Heart right ventricle (tissue), 16 donors: ENCODE measurements at regions not wholly inside any gene's neighbourhood (a gene's known extent, or its start where the extent isn't known, plus 50 kb on each side); places are given as distances from the start of the nearest gene placed in this dataset.

Source experiments
- ATAC-seq, 8 donors: fragments of 200-7000 bp; cut with Tn5 transposase; one replicate each; pipeline ENCODE4 v1.9.1; 2020; ENCODE audit warnings: mild to moderate bottlenecking in 8 of 8, moderate library complexity in 8 of 8, moderate number of reproducible peaks in 1 of 8
- DNase-seq, 2 donors: peaks; one replicate each; pipeline ENCODE4 v3.0.0-alpha.2; 2020
- H3K27ac ChIP-seq, 10 donors: fragments of 200-600 bp; sonication (generic) in 2 of 10; one replicate each; pipeline versions ENCODE4 v1.5.0 to v1.8.0; 2020 to 2022; ENCODE audit warnings: mild to moderate bottlenecking in 3 of 10
- H3K27me3 ChIP-seq, 7 donors: fragments of 200-600 bp; one replicate each; pipeline ENCODE4 v1.8.0; 2021 to 2022; ENCODE audit warnings: mild to moderate bottlenecking in 2 of 7
- H3K36me3 ChIP-seq, 9 donors: fragments of 200-600 bp; sonication (generic) in 1 of 9; one replicate each; pipeline versions ENCODE4 v1.5.0 to v1.8.0; 2020 to 2022; ENCODE audit warnings: mild to moderate bottlenecking in 2 of 9
- H3K4me1 ChIP-seq, 9 donors: fragments of 200-600 bp; sonication (generic) in 1 of 9; one replicate each; pipeline versions ENCODE4 v1.5.0 to v1.8.0; 2020 to 2022; ENCODE audit warnings: mild to moderate bottlenecking in 4 of 9
- H3K4me3 ChIP-seq, 10 donors: fragments of 200-600 bp; sonication (generic) in 2 of 10; one replicate each; pipeline versions ENCODE4 v1.5.0 to v1.8.0; 2020 to 2022; ENCODE audit warnings: mild to moderate bottlenecking in 7 of 10, moderate library complexity in 2 of 10
- H3K9me3 ChIP-seq, 11 donors: fragments of 200-600 bp in 10 of 11; sonication (generic) in 2 of 11; one replicate each; pipeline versions ENCODE4 v1.5.0 to v1.8.0; 2013 to 2022; ENCODE audit warnings: mild to moderate bottlenecking in 2 of 11, control low read depth in 1 of 11, moderate library complexity in 1 of 11
- CTCF ChIP-seq, 9 donors: fragments of 200-600 bp; sonication (generic) in 2 of 9; IDR thresholded peaks; one replicate each; pipeline versions ENCODE4 v1.5.0 to v1.8.0; 2021 to 2022; ENCODE audit warnings: antibody characterized with exemption in 9 of 9, mild to moderate bottlenecking in 5 of 9, moderate library complexity in 1 of 9
- WGBS, 2 donors: extraction: QIAGEN DNeasy Blood & Tissue Kit; methylation state at CpG; one replicate each; pipeline ENCODE4 v1.1.7; 2013; ENCODE audit warnings: inconsistent platforms in 1 of 2; 5-methylcytosine and 5-hydroxymethylcytosine counted together
- intact Hi-C, 10 donors: fragments of 100-400 bp; cut with DNase I; formaldehyde crosslinking; loops; one replicate each; pipeline versions ENCODE4 v1.11.1 to v1.14.2; 2022
- donor health status: Arrhythmogenic right ventricular cardiomyopathy.
- donor health status: ischemic (EF 13 %, LVEDD 7.1; RV severe dilation, severe dysfunction).
- donor health status: healthy with polysubstance abuse.
- donor health status: DM: no; HTN: yes; CAD: no.
- donor health status: DM: no; HTN: no; CAD: no.
- donor health status: ischemic (EF 25% LVEDD 6.9; RV normal size, moderate dysfunction).
- donor health status: ischemic (EF 25% LVEDD 5.7; RV mildly dilated, moderate dysfunction).
- donor health status: healthy.
- donor health status: DM: yes; HTN: yes; CAD: no.
- donor health status: Ischemic cardiomyopathy.
- donor health status: ischemic (EF 35%, LVEDD 5.7; RV mildly dilated, moderate dysfunction).
- donor health status: nonischemic (EF 11% LVEDD 7.7; RV severe dilation, severe dysfunction).
- donor health status: DM: yes; HTN: yes; CAD: no.
- donor health status: PGD.
- donor health status: ischemic (EF 29% LVEDD 5.4; RV normal size, mild dysfunction).
- donor health status: nonischemic (EF 23%, LVEDD 6.1; RV moderate dilation, normal function).

- H3K4me1 ChIP-seq, result peaks cover 0 to 13% (median 0%) of the 10 kb centered on the region in 9 donors
- DNase-seq (no peak), ATAC-seq (no peak)
- 87 to 95% methylated on average over 1 of the region's 1 CpG for WGBS, 2 donors
- no peak for TF ChIP-seq CTCF (IDR thresholded peaks at IDR 0.05)
- no peak overlapping the region for H3K27ac ChIP-seq
- intact Hi-C loops, result no loop called here
- no peaks in the 10 kb centered on the region for H3K27me3 ChIP-seq
- no peak overlapping the region for H3K4me3 ChIP-seq
- no peaks in the 10 kb centered on the region for H3K36me3 ChIP-seq
- H3K9me3 ChIP-seq, result no peaks in the 10 kb centered on the region
These were observed 58.6 kb upstream of the NPAS2 start for GRCh38 chr2:100761365-100761764.

GRCh38 chr2:100764430-100764829 is 55.5 kb upstream of the NPAS2 start:
- TF ChIP-seq CTCF (IDR thresholded peaks at IDR 0.05), result no peak
- Histone ChIP-seq H3K4me3 (no peak overlapping the region), H3K4me1 (peaks cover 0 to 12% (median 0%) of the 10 kb centered on the region in 9 donors), H3K9me3 (no peaks in the 10 kb centered on the region), H3K27me3 (no peaks in the 10 kb centered on the region), H3K36me3 (no peaks in the 10 kb centered on the region), H3K27ac (no peak overlapping the region)
- no peak for DNase-seq
- no peak for ATAC-seq
- WGBS, 2 donors, result 91 to 98% methylated on average over 2 of the region's 2 CpGs
- intact Hi-C loops, result no loop called here

- no peak for TF ChIP-seq CTCF (IDR thresholded peaks at IDR 0.05)
- H3K4me1 ChIP-seq, result peaks cover 0 to 12% (median 0%) of the 10 kb centered on the region in 9 donors
- no peaks in the 10 kb centered on the region for H3K9me3 ChIP-seq
- no peaks in the 10 kb centered on the region for H3K36me3 ChIP-seq
- no peak overlapping the region for H3K27ac ChIP-seq
- 18 to 45% methylated on average over 4 of the region's 4 CpGs for WGBS, 2 donors
- DNase-seq (no peak), ATAC-seq (peak in 4 of 8 donors; percentile 27 to 81 (median 38))
- intact Hi-C loops, result no loop called here
- H3K27me3 ChIP-seq, result no peaks in the 10 kb centered on the region
- H3K4me3 ChIP-seq, result no peak overlapping the region
These were observed 54.5 kb upstream of the NPAS2 start for GRCh38 chr2:100765481-100765880.

- no peak overlapping the region for H3K27ac ChIP-seq
- ATAC-seq (no peak), DNase-seq (no peak)
- H3K27me3 ChIP-seq, result no peaks in the 10 kb centered on the region
- peaks cover 0 to 12% (median 0%) of the 10 kb centered on the region in 9 donors for H3K4me1 ChIP-seq
- no peak for TF ChIP-seq CTCF (IDR thresholded peaks at IDR 0.05)
- intact Hi-C loops, result no loop called here
- H3K36me3 ChIP-seq, result no peaks in the 10 kb centered on the region
- 89 to 93% methylated on average over 6 of the region's 6 CpGs for WGBS, 2 donors
- H3K9me3 ChIP-seq, result no peaks in the 10 kb centered on the region
- no peak overlapping the region for H3K4me3 ChIP-seq
These were observed 53.7 kb upstream of the NPAS2 start for GRCh38 chr2:100766256-100766655.
